GM12865 (cell line): ENCODE measurements at regions not wholly inside any gene's neighbourhood (a gene's known extent, or its start where the extent isn't known, plus 50 kb on each side); places are given as distances from the start of the nearest gene placed in this dataset.

Source experiments
- DNase-seq: peaks from one replicate; pipeline ENCODE4 v3.0.0; 2010; ENCODE audit warnings: low read depth
- H3K4me3 ChIP-seq: 2 replicates; pipeline ENCODE4 v1.5.1; 2011; ENCODE audit warnings: mild to moderate bottlenecking, low read depth, low read length, control low read depth
- TF ChIP-seq, protein P1 (sequence below): IDR thresholded peaks from 2 replicates; pipeline ENCODE4 v1.5.1; 2011; ENCODE audit warnings: low read length, control low read depth, low read depth, inconsistent platforms; ENCODE audit not compliant: insufficient read depth; ENCODE audit errors: missing control alignments

DNA sequence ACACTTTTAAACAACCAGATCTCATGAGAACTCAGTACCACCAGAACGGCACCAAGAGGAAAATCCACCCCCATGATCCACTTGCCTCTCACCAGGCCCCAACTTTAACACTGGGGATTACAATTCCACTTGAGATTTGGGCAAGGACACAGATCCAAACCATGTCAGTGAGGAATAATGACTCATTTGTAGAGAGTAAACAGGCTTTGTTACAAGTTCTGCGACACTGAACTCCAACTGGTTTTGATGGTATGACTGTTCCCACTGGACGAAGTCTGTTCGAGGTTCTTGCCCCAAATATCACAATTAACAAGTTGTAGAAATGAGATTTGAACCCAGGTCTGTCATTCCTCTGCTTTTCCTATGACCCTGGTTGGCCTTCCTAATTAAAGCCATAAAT lies 718.1 kb upstream of the ID2 start:
- no peak overlapping the region for H3K4me3 ChIP-seq
- DNase-seq, result no peak
- TF ChIP-seq, protein P1, sequence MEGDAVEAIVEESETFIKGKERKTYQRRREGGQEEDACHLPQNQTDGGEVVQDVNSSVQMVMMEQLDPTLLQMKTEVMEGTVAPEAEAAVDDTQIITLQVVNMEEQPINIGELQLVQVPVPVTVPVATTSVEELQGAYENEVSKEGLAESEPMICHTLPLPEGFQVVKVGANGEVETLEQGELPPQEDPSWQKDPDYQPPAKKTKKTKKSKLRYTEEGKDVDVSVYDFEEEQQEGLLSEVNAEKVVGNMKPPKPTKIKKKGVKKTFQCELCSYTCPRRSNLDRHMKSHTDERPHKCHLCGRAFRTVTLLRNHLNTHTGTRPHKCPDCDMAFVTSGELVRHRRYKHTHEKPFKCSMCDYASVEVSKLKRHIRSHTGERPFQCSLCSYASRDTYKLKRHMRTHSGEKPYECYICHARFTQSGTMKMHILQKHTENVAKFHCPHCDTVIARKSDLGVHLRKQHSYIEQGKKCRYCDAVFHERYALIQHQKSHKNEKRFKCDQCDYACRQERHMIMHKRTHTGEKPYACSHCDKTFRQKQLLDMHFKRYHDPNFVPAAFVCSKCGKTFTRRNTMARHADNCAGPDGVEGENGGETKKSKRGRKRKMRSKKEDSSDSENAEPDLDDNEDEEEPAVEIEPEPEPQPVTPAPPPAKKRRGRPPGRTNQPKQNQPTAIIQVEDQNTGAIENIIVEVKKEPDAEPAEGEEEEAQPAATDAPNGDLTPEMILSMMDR, result no peak

DNA sequence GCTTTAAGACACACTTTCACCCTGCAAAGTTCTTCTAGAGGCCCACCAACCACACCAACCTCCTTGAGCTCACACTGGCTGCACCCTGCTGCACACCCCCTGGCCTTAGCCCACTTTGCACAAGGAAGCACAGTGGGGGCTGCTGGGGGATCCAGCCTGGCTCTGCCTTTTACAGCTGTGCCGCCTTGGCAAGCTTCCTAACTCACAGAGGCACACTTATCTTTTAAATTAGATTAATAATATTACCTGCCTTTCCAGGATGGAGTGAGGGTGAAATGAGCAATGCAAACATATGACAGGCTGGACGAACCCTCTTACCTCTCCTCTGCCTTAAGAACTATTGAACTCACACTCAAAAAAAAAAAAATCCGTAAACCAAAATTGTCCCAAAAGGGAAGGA lies 715.8 kb upstream of the ID2 start:
- H3K4me3 ChIP-seq, result no peak overlapping the region
- no peak for DNase-seq
- TF ChIP-seq, protein P1, result no peak

DNA sequence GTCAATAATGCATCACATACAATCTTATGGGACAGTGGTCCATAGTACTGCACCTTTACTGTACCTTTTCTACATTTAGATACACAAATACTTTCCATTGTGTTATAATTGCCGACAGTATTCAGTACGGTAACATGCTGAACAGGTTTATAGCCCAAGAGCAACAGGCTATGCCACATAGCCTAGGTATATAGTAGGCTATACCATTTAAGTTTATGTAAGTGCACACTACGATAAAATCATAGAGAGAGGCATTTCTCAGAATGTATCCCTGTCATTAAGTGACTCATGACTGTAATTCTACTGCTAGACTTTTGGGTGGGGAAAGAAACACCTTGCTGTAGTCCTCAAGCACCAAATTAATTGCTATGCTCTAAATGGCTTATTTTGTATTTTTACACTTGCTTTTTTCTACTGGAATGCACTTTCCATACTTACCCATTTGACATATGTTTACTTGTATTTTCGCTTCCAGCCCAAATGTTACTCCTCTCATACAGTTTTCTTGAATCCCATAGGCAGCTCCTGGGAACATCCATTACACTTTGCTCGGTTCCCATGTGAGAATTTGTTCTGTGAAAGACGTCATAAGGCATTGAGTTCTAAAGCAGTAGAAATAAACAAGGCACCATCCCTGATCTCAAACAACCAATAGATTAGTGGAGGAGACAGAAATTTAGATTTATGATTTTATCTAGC lies 714.0 kb upstream of the ID2 start:
- H3K4me3 ChIP-seq, result no peak overlapping the region
- no peak for DNase-seq
- TF ChIP-seq, protein P1, result no peak

DNA sequence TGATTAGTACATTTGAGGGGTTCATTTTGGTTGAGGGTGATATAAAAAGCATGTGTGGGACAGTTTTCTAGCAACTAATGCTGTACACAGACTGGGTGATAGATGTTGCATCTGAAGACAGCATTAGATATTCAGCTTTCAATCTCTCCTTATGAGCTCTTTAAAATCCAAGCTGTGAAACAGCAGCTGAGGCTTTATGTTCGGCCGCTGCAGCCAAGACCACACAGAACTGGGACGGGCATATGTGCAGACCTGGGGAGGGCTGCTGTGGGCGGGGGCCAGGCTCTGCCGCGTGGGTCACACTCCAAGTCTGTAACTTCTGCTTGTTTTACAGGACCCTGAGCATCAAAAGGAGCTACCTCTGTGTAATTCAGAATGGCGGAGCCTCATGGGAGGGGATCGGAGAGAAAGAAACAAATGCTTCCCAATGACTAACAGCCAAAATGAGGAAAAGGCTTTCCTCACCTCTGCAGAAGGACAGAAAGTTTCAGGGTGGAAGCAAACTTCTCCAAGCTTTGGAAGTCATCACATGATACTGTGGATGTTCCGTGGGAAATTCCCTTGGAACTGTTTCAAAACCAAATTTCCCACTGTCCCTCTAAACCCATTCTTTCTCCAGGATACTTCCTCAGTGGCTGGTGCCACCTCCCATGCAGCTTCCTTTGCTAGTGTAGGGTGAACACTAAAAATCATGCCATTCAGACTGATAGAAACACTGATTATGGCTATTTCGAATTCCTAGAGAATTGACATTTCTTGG lies 711.9 kb upstream of the ID2 start:
- TF ChIP-seq, protein P1, result no peak

DNA sequence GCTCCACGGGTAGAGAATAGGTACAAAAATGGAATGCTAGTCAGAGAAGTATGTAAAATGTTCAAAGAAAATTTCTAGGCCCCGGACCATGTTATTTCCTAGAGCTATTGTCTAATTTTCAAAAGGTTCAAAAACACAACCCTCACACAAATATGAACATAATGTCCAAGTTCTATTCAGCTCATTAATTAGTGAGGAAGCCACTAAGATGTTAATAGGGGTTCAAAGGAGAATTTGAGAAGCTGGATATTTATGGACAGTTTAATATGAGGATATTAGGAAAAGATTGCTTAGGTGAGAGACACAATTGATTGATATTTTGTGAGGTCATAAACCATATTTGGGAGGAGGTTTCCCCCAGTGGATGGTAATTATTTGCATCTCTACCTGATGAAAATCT lies 710.6 kb upstream of the ID2 start:
- no peak overlapping the region for H3K4me3 ChIP-seq
- TF ChIP-seq, protein P1, result no peak
- DNase-seq, result no peak

More for the DNA sequence above, 711.9 kb upstream of the ID2 start:
- DNase-seq, result no peak
- H3K4me3 ChIP-seq, result no peak overlapping the region

DNA sequence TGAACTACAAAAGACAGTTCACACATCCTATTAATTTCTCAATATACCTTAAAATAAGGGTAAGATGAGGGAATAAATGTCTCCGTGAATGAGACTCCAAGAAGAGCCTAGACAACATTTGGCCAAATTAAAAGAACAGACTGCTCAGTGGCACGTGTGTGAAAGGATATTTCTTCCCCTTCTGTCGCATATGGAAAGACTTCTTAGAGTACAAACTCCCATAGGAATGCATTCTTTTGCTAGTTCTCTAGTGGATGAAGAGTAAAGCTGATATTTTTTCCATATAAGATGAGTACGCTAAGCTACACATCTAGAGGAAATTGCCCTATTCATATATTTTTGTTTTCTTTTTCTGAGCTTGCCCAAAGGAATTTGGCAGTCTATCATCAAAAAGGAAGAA lies 710.0 kb upstream of the ID2 start:
- TF ChIP-seq, protein P1, result no peak

More for the DNA sequence above, 710.0 kb upstream of the ID2 start:
- no peak overlapping the region for H3K4me3 ChIP-seq
- DNase-seq, result no peak
